H9 (cell line): ENCODE measurements at regions not wholly inside any gene's neighbourhood (a gene's known extent, or its start where the extent isn't known, plus 50 kb on each side); places are given as distances from the start of the nearest gene placed in this dataset.

Source experiments
- DNase-seq: peaks from one replicate; pipeline ENCODE4 v3.0.0-alpha.2; 2017
- H2AFZ ChIP-seq: one replicate; pipeline ENCODE4 v1.6.1; 2013; ENCODE audit warnings: mild to moderate bottlenecking, low read length, control low read depth, moderate library complexity
- H2AK5ac ChIP-seq: 2 replicates; pipeline ENCODE4 v1.6.1; 2013; ENCODE audit warnings: low read length, control low read depth, mixed read lengths; ENCODE audit not compliant: insufficient read length
- H2BK120ac ChIP-seq: one replicate; pipeline ENCODE4 v1.6.1; 2013; ENCODE audit warnings: low read depth, mild to moderate bottlenecking, low read length, control low read depth, inconsistent platforms; ENCODE audit not compliant: poor library complexity, severe bottlenecking
- H2BK12ac ChIP-seq: 2 replicates; pipeline ENCODE4 v1.6.1; 2013; ENCODE audit warnings: low read length, control low read depth, mixed read lengths, low read depth; ENCODE audit not compliant: insufficient read length
- H2BK15ac ChIP-seq: 2 replicates; pipeline ENCODE4 v1.6.1; 2013; ENCODE audit warnings: low read depth, low read length, control low read depth
- H2BK20ac ChIP-seq: one replicate; pipeline ENCODE4 v1.6.1; 2013; ENCODE audit warnings: low read depth, mild to moderate bottlenecking, low read length, control low read depth, inconsistent platforms; ENCODE audit not compliant: poor library complexity, severe bottlenecking
- H2BK5ac ChIP-seq: 2 replicates; pipeline ENCODE4 v1.6.1; 2013; ENCODE audit warnings: low read length, control low read depth, mixed read lengths; ENCODE audit not compliant: insufficient read length
- H3K14ac ChIP-seq: 2 replicates; pipeline ENCODE4 v1.6.1; 2013; ENCODE audit warnings: low read length, control low read depth; ENCODE audit not compliant: insufficient read depth
- H3K18ac ChIP-seq: 2 replicates; pipeline ENCODE4 v1.6.1; 2013; ENCODE audit warnings: low read depth, mild to moderate bottlenecking, mixed read lengths, low read length, control low read depth; ENCODE audit not compliant: insufficient read length
- H3K23ac ChIP-seq: 2 replicates; pipeline ENCODE4 v1.6.1; 2013; ENCODE audit warnings: low read length, control low read depth, mixed read lengths, low read depth; ENCODE audit not compliant: insufficient read length
- H3K23me2 ChIP-seq: 2 replicates; pipeline ENCODE4 v1.6.1; 2013; ENCODE audit warnings: low read depth, mild to moderate bottlenecking, mixed read lengths, low read length, control low read depth; ENCODE audit not compliant: insufficient read length, poor library complexity, severe bottlenecking
- H3K27ac ChIP-seq: 2 replicates; pipeline ENCODE4 v1.5.1; 2013; ENCODE audit warnings: low read length, control low read depth, mixed read lengths, low read depth; ENCODE audit not compliant: insufficient read length
- H3K27me3 ChIP-seq: 2 replicates; pipeline ENCODE4 v1.6.1; 2013; ENCODE audit warnings: low read length, control low read depth, inconsistent platforms; ENCODE audit not compliant: insufficient read depth
- H3K4ac ChIP-seq: 2 replicates; pipeline ENCODE4 v1.6.1; 2013; ENCODE audit warnings: low read depth, mild to moderate bottlenecking, control low read depth, inconsistent platforms, low read length, moderate library complexity
- H3K4me1 ChIP-seq: 2 replicates; pipeline ENCODE4 v1.6.1; 2013; ENCODE audit warnings: low read length, control low read depth, inconsistent platforms; ENCODE audit not compliant: insufficient read depth
- H3K4me2 ChIP-seq: 2 replicates; pipeline ENCODE4 v1.6.1; 2013; ENCODE audit warnings: low read length, control low read depth, mixed read lengths; ENCODE audit not compliant: insufficient read length, insufficient read depth
- H3K56ac ChIP-seq: 2 replicates; pipeline ENCODE4 v1.6.1; 2013; ENCODE audit warnings: low read depth, mild to moderate bottlenecking, mixed read lengths, low read length, control low read depth; ENCODE audit not compliant: insufficient read length
- H3K79me1 ChIP-seq: 2 replicates; pipeline ENCODE4 v1.6.1; 2013; ENCODE audit warnings: low read depth, mild to moderate bottlenecking, moderate library complexity, low read length, control low read depth, inconsistent platforms; ENCODE audit not compliant: insufficient read depth, poor library complexity, severe bottlenecking
- H3K79me2 ChIP-seq: 2 replicates; pipeline ENCODE4 v1.6.1; 2013; ENCODE audit warnings: low read length, control low read depth, inconsistent platforms; ENCODE audit not compliant: insufficient read depth
- H3K9ac ChIP-seq: 2 replicates; pipeline ENCODE4 v1.6.1; 2013; ENCODE audit warnings: low read length, control low read depth, mixed read lengths; ENCODE audit not compliant: insufficient read length; ENCODE audit errors: extremely low read depth
- H3K9me3 ChIP-seq: one replicate; pipeline ENCODE4 v1.6.1; 2013; ENCODE audit warnings: low read depth, low read length, inconsistent platforms; ENCODE audit not compliant: control insufficient read depth
- H3T11ph ChIP-seq: one replicate; pipeline ENCODE4 v1.6.1; 2013; ENCODE audit warnings: mild to moderate bottlenecking, low read length, control low read depth, inconsistent platforms
- H4K20me1 ChIP-seq: one replicate; pipeline ENCODE4 v1.6.1; 2013; ENCODE audit not compliant: control insufficient read depth, insufficient read length, insufficient read depth
- H4K5ac ChIP-seq: 2 replicates; pipeline ENCODE4 v1.6.1; 2013; ENCODE audit warnings: low read depth, mild to moderate bottlenecking, mixed read lengths, low read length, control low read depth; ENCODE audit not compliant: insufficient read length
- H4K8ac ChIP-seq: replicated peaks from 2 replicates; pipeline ENCODE4 v1.6.1; 2013; ENCODE audit warnings: low read length, control low read depth, mixed read lengths, low read depth; ENCODE audit not compliant: insufficient read length
- H4K91ac ChIP-seq: 2 replicates; pipeline ENCODE4 v1.6.1; 2013; ENCODE audit warnings: low read depth, mild to moderate bottlenecking, moderate library complexity, mixed read lengths, low read length, control low read depth; ENCODE audit not compliant: insufficient read length
- H3K27ac Mint-ChIP-seq, 3 experiments: 2 replicates in 2 of 3; 3 replicates in 1 of 3; pipeline ENCODE4 v1.8.0; 2020 to 2021; ENCODE audit warnings: mixed read lengths in 3 of 3, mild to moderate bottlenecking in 1 of 3, moderate library complexity in 1 of 3
- H3K27me3 Mint-ChIP-seq: 2 replicates; pipeline ENCODE4 v1.8.0; 2021; ENCODE audit warnings: low read depth, mild to moderate bottlenecking, moderate library complexity, mixed read lengths
- H3K36me3 Mint-ChIP-seq, 3 experiments: 2 replicates in 2 of 3; 3 replicates in 1 of 3; pipeline ENCODE4 v1.8.0; 2020 to 2021; ENCODE audit warnings: low read depth in 3 of 3, mixed read lengths in 3 of 3; ENCODE audit not compliant: insufficient read depth in 1 of 3
- H3K4me1 Mint-ChIP-seq, 2 experiments: 2 replicates each; pipeline ENCODE4 v1.8.0; 2020; ENCODE audit warnings: mixed read lengths in 2 of 2
- H3K4me3 Mint-ChIP-seq, 2 experiments: 2 replicates in 1 of 2; 3 replicates in 1 of 2; pipeline ENCODE4 v1.8.0; 2020 to 2021; ENCODE audit warnings: mild to moderate bottlenecking in 2 of 2, mixed read lengths in 2 of 2, moderate library complexity in 1 of 2
- H3K9me3 Mint-ChIP-seq, 2 experiments: 2 replicates in 1 of 2; 3 replicates in 1 of 2; pipeline ENCODE4 v1.8.0; 2020; ENCODE audit warnings: mild to moderate bottlenecking in 2 of 2, mixed read lengths in 2 of 2, moderate library complexity in 1 of 2
- CTCF ChIP-seq: fragments of 200-600 bp; sonication (generic); conservative IDR thresholded peaks from 3 replicates; pipeline ENCODE4 v1.8.0; 2021; ENCODE audit warnings: antibody characterized with exemption, mild to moderate bottlenecking
- WGBS: extraction: QIAGEN DNeasy Blood & Tissue Kit; methylation state at CpG from one replicate; pipeline ENCODE4 v1.1.7; 2013; ENCODE audit warnings: missing lambda C conversion rate, low lambda C conversion rate, mixed read lengths; ENCODE audit not compliant: insufficient read length; ENCODE audit errors: extremely low coverage; 5-methylcytosine and 5-hydroxymethylcytosine counted together

DNA sequence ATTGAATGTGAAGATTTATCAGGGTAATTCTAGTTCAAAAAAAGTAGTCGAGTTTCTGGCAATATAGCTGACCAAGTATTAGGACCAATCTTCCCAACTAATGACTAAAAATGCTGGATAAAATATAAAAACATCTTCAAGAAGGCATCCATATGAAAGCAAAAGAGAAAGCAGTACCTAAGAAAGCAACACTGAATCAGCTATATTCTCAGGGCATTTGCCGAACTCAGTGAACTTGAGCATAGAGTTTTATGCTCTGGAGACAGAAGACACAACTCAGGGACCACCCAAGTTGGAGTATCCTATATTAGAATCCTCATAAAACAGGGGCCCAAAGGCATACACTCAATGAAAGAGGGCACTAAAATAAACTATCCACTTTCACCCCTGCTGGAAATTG is 103.7 kb upstream of the HNRNPA3 start:
- Histone ChIP-seq H3K27me3 (no peaks in the 10 kb centered on the region), H3K79me2 (no peaks in the 10 kb centered on the region), H3T11ph (no peak overlapping the region), H4K5ac (no peak overlapping the region), H2BK120ac (no peak overlapping the region), H2BK12ac (no peak overlapping the region), H3K27ac (no peak overlapping the region), H3K18ac (no peak overlapping the region), H3K4me2 (no peak overlapping the region), H3K9me3 (peaks cover under 1% of the 10 kb centered on the region), H4K91ac (no peak overlapping the region), H3K23me2 (no peaks in the 10 kb centered on the region), H4K8ac (no peak overlapping the region), H3K4ac (no peak overlapping the region), H2BK20ac (no peak overlapping the region), H4K20me1 (no peaks in the 10 kb centered on the region), H2BK15ac (no peak overlapping the region), H2AK5ac (no peak overlapping the region), H3K23ac (no peak overlapping the region), H3K9ac (no peak overlapping the region), H3K56ac (no peak overlapping the region), H3K79me1 (no peaks in the 10 kb centered on the region), H3K4me1 (no peaks in the 10 kb centered on the region), H2BK5ac (no peak overlapping the region), H3K14ac (no peak overlapping the region), H2AFZ (no peak overlapping the region)
- DNase-seq, result no peak
- TF ChIP-seq CTCF, result no peak
- Mint-ChIP-seq H3K36me3 (no peaks in the 10 kb centered on the region; a peak in 2 of 7 replicates), H3K27ac (no peak overlapping the region), H3K4me1 (no peaks in the 10 kb centered on the region), H3K27me3 (no peaks in the 10 kb centered on the region), H3K4me3 (no peak overlapping the region), H3K9me3 (peaks cover under 1% of the 10 kb centered on the region in 2 experiments; a peak in 3 of 5 replicates)
- whole genome bisulfite sequencing, result no CpG with 5 or more reads among the region's 2 CpGs
